CD14-positive monocyte (primary cell): ENCODE measurements at regions not wholly inside any gene's neighbourhood (a gene's known extent, or its start where the extent isn't known, plus 50 kb on each side); places are given as distances from the start of the nearest gene placed in this dataset.

Source experiments
- DNase-seq, 3 donors: peaks; one replicate each; pipeline ENCODE4 v3.0.0-alpha.2; 2011 to 2022
- H2AFZ ChIP-seq: 2 replicates; pipeline ENCODE4 v1.6.0; 2012; ENCODE audit warnings: mild to moderate bottlenecking, low read depth, low read length, inconsistent platforms; ENCODE audit not compliant: insufficient read depth, poor library complexity, severe bottlenecking
- H3K27ac ChIP-seq, 2 donors: 1 replicate in 1 of 2; 2 replicates in 1 of 2; pipeline ENCODE4 v1.5.1; 2012 to 2013; ENCODE audit warnings: low read length in 2 of 2, control low read depth in 1 of 2, inconsistent platforms in 1 of 2, low read depth in 1 of 2, mild to moderate bottlenecking in 1 of 2
- H3K27me3 ChIP-seq, 2 donors: one replicate each; pipeline versions ENCODE4 v1.6.0 to v1.6.1; 2011 to 2013; ENCODE audit warnings: low read length in 2 of 2; ENCODE audit not compliant: control insufficient read depth in 2 of 2, insufficient read depth in 2 of 2
- H3K36me3 ChIP-seq, 2 donors: replicated peaks in 1 of 2; 1 replicate in 1 of 2; 2 replicates in 1 of 2; pipeline versions ENCODE4 v1.5.1 to v1.6.1; 2012 to 2013; ENCODE audit warnings: low read length in 2 of 2, control low read depth in 1 of 2, inconsistent platforms in 1 of 2, mild to moderate bottlenecking in 1 of 2; ENCODE audit not compliant: insufficient read depth in 2 of 2, control insufficient read depth in 1 of 2
- H3K4me1 ChIP-seq, 2 donors: 1 replicate in 1 of 2; 2 replicates in 1 of 2; pipeline versions ENCODE4 v1.5.1 to v1.6.1; 2012 to 2013; ENCODE audit warnings: low read length in 2 of 2, control low read depth in 1 of 2, inconsistent platforms in 1 of 2, mild to moderate bottlenecking in 1 of 2, moderate library complexity in 1 of 2; ENCODE audit not compliant: insufficient read depth in 2 of 2, control insufficient read depth in 1 of 2
- H3K4me2 ChIP-seq: replicated peaks from 2 replicates; pipeline ENCODE3; 2012; ENCODE audit warnings: low read length, moderate library complexity, mild to moderate bottlenecking; ENCODE audit not compliant: poor library complexity, severe bottlenecking; ENCODE audit errors: extremely low read depth
- H3K4me3 ChIP-seq, 3 experiments: fragments of 200-600 bp in 1 of 3; sonication (generic) in 1 of 3; replicated peaks in 1 of 3; 1 replicate in 2 of 3; 2 replicates in 1 of 3; pipeline ENCODE4 v1.5.1; 2011 to 2013; ENCODE audit warnings: low read length in 3 of 3, mild to moderate bottlenecking in 3 of 3, control low read depth in 2 of 3, low read depth in 2 of 3, inconsistent platforms in 1 of 3, moderate library complexity in 1 of 3
- H3K79me2 ChIP-seq: 2 replicates; pipeline ENCODE4 v1.6.0; 2012; ENCODE audit warnings: mild to moderate bottlenecking, control low read depth, inconsistent platforms, low read length, moderate library complexity; ENCODE audit not compliant: insufficient read depth
- H3K9ac ChIP-seq: 2 replicates; pipeline ENCODE4 v1.6.0; 2017; ENCODE audit warnings: low read length, mild to moderate bottlenecking; ENCODE audit not compliant: insufficient read depth, poor library complexity, severe bottlenecking
- H3K9me3 ChIP-seq, 2 donors: replicated peaks in 1 of 2; 1 replicate in 1 of 2; 2 replicates in 1 of 2; pipeline versions ENCODE4 v1.5.1 to v1.6.1; 2012 to 2013; ENCODE audit warnings: low read length in 2 of 2, control low read depth in 1 of 2; ENCODE audit not compliant: control insufficient read depth in 1 of 2, insufficient read depth in 1 of 2
- H4K20me1 ChIP-seq: 2 replicates; pipeline ENCODE4 v1.6.0; 2012; ENCODE audit warnings: mild to moderate bottlenecking, low read length, control low read depth, moderate library complexity; ENCODE audit not compliant: insufficient read depth
- H3K27ac Mint-ChIP-seq, 7 donors: one replicate each; pipeline ENCODE4 v1.8.0; 2020; ENCODE audit warnings: mild to moderate bottlenecking in 7 of 7, mixed read lengths in 7 of 7, moderate library complexity in 6 of 7, inconsistent platforms in 2 of 7
- H3K27me3 Mint-ChIP-seq, 3 donors: one replicate each; pipeline ENCODE4 v1.8.0; 2021 to 2022; ENCODE audit warnings: low read depth in 3 of 3, mild to moderate bottlenecking in 3 of 3, mixed read lengths in 3 of 3, moderate library complexity in 3 of 3, inconsistent platforms in 1 of 3
- H3K36me3 Mint-ChIP-seq, 2 donors: one replicate each; pipeline ENCODE4 v1.8.0; 2020; ENCODE audit warnings: mixed read lengths in 2 of 2, inconsistent platforms in 1 of 2, mild to moderate bottlenecking in 1 of 2
- H3K4me1 Mint-ChIP-seq: one replicate; pipeline ENCODE4 v1.8.0; 2020; ENCODE audit warnings: mild to moderate bottlenecking, mixed read lengths
- H3K4me3 Mint-ChIP-seq, 2 donors: one replicate each; pipeline ENCODE4 v1.8.0; 2020; ENCODE audit warnings: mild to moderate bottlenecking in 2 of 2, mixed read lengths in 2 of 2, moderate library complexity in 1 of 2
- H3K9me3 Mint-ChIP-seq, 7 donors: one replicate each; pipeline ENCODE4 v1.8.0; 2020 to 2022; ENCODE audit warnings: mixed read lengths in 7 of 7, mild to moderate bottlenecking in 6 of 7, moderate library complexity in 6 of 7, inconsistent platforms in 2 of 7
- CTCF ChIP-seq: fragments of 200-600 bp; IDR thresholded peaks from one replicate; pipeline ENCODE4 v1.8.0; 2022; ENCODE audit warnings: antibody characterized with exemption, mild to moderate bottlenecking
- whole genome bisulfite sequencing: methylation state at CpG from one replicate; pipeline ENCODE4 v1.1.5; 2013; ENCODE audit warnings: missing lambda C conversion rate; ENCODE audit not compliant: insufficient coverage; 5-methylcytosine and 5-hydroxymethylcytosine counted together
- intact Hi-C, 2 donors: fragments of 100-400 bp; cut with micrococcal nuclease; formaldehyde crosslinking; loops; one replicate each; pipeline versions ENCODE4 v1.15.0 to v1.15.1; 2023

- no peaks in the 10 kb centered on the region for H4K20me1 ChIP-seq
- 83% methylated on average over 1 of the region's 1 CpG for WGBS
Observed at GRCh38 chr9:109652112-109652511, 127.9 kb upstream of the PALM2AKAP2 start.

GRCh38 chr9:109652971-109653370, 127.0 kb upstream of the PALM2AKAP2 start:
- no peak overlapping the region for H3K9ac ChIP-seq
- Mint-ChIP-seq H3K9me3 (peaks cover 0 to 8% (median under 1%) of the 10 kb centered on the region in 7 donors), H3K4me1 (no peaks in the 10 kb centered on the region), H3K36me3 (no peaks in the 10 kb centered on the region), H3K4me3 (no peak overlapping the region), H3K27ac (no peak overlapping the region), H3K27me3 (peaks cover 0 to 15% (median 8%) of the 10 kb centered on the region in 3 donors)
- H3K4me1 ChIP-seq: no peaks in the 10 kb centered on the region
- no peaks in the 10 kb centered on the region for H4K20me1 ChIP-seq
- no peak overlapping the region for H2AFZ ChIP-seq
- H3K27ac ChIP-seq: no peak overlapping the region
- intact Hi-C loops: no loop called here
- DNase-seq: no peak
- no peaks in the 10 kb centered on the region for H3K9me3 ChIP-seq
- H3K27me3 ChIP-seq: no peaks in the 10 kb centered on the region
- no peaks in the 10 kb centered on the region for H3K79me2 ChIP-seq
- H3K4me3 ChIP-seq: no peak overlapping the region
- TF ChIP-seq CTCF: no peak
- 0% methylated on average over 1 of the region's 4 CpGs for WGBS
- no peaks in the 10 kb centered on the region for H3K36me3 ChIP-seq
- H3K4me2 ChIP-seq: no peak overlapping the region

More at GRCh38 chr9:109652112-109652511, 127.9 kb upstream of the PALM2AKAP2 start:
- Mint-ChIP-seq H3K4me1 (no peaks in the 10 kb centered on the region), H3K4me3 (no peak overlapping the region), H3K27me3 (peaks cover 0 to 9% (median 8%) of the 10 kb centered on the region in 3 donors), H3K9me3 (peaks cover 0 to 11% (median 3%) of the 10 kb centered on the region in 7 donors), H3K36me3 (no peaks in the 10 kb centered on the region), H3K27ac (peak overlapping the region in 1 of 7 donors; percentile 1)
- no peak for DNase-seq
- no peak overlapping the region for H3K9ac ChIP-seq
- H3K4me2 ChIP-seq: no peak overlapping the region
- H3K4me3 ChIP-seq: no peak overlapping the region
- TF ChIP-seq CTCF: no peak
- H3K79me2 ChIP-seq: no peaks in the 10 kb centered on the region
- no peaks in the 10 kb centered on the region for H3K9me3 ChIP-seq
- no peaks in the 10 kb centered on the region for H3K4me1 ChIP-seq
- H3K27ac ChIP-seq: no peak overlapping the region
- no peak overlapping the region for H2AFZ ChIP-seq
- intact Hi-C loops: no loop called here
- no peaks in the 10 kb centered on the region for H3K27me3 ChIP-seq
- no peaks in the 10 kb centered on the region for H3K36me3 ChIP-seq
